ENCODE measurements at regions not wholly inside any gene's neighbourhood (a gene's known extent, or its start where the extent isn't known, plus 50 kb on each side); places are given as distances from the start of the nearest gene placed in this dataset.

GRCh38 chr2:220202066-220202465 is 574.6 kb downstream of the SLC4A3 start:
- no peak for TF ChIP-seq CTCF (IDR thresholded peaks at IDR 0.05)

GRCh38 chr2:220209093-220209492 is 581.7 kb downstream of the SLC4A3 start:
- H3K9me3 ChIP-seq, result no peaks in the 10 kb centered on the region
- TF ChIP-seq CTCF (IDR thresholded peaks at IDR 0.05) (no peak), POLR2A (IDR thresholded peaks at IDR 0.05) (no peak)
- H3K27ac ChIP-seq, result no peak overlapping the region
- no peaks in the 10 kb centered on the region for H3K27me3 ChIP-seq
- H3K4me1 ChIP-seq, result no peaks in the 10 kb centered on the region
- H3K4me3 ChIP-seq, result no peak overlapping the region
- intact Hi-C loops (cut with DNase I), result no loop called here
- H3K36me3 ChIP-seq, result no peaks in the 10 kb centered on the region
- WGBS, 2 donors, result 50 to 91% methylated on average over 1 of the region's 1 CpG
- no peak for DNase-seq

More at GRCh38 chr2:220202066-220202465, 574.6 kb downstream of the SLC4A3 start:
- no peaks in the 10 kb centered on the region for H3K27me3 ChIP-seq
- peaks cover 0 to 9% (median 0%) of the 10 kb centered on the region in 3 donors for H3K9me3 ChIP-seq
- no peak overlapping the region for H3K27ac ChIP-seq
- H3K4me1 ChIP-seq, result peaks cover 0 to 30% (median 11%) of the 10 kb centered on the region in 3 donors
- intact Hi-C loops (cut with DNase I), result no loop called here
- H3K4me3 ChIP-seq, result no peak overlapping the region
- no peaks in the 10 kb centered on the region for H3K36me3 ChIP-seq
- no peak for DNase-seq

- intact Hi-C loops (cut with DNase I), result no loop called here
- H3K9me3 ChIP-seq, result no peaks in the 10 kb centered on the region
- no peaks in the 10 kb centered on the region for H3K4me1 ChIP-seq
- H3K27me3 ChIP-seq, result no peaks in the 10 kb centered on the region
- H3K27ac ChIP-seq, result no peak overlapping the region
- H3K36me3 ChIP-seq, result no peaks in the 10 kb centered on the region
- TF ChIP-seq POLR2A (IDR thresholded peaks at IDR 0.05), result no peak
- no peak for DNase-seq
- 68 to 85% methylated on average over 4 of the region's 4 CpGs for WGBS, 2 donors
- H3K4me3 ChIP-seq, result no peak overlapping the region
Observed at GRCh38 chr2:220209751-220210150, 582.3 kb downstream of the SLC4A3 start.

- Histone ChIP-seq H3K4me3 (no peak overlapping the region), H3K27ac (no peak overlapping the region), H3K36me3 (no peaks in the 10 kb centered on the region), H3K9me3 (no peaks in the 10 kb centered on the region), H3K27me3 (no peaks in the 10 kb centered on the region), H3K4me1 (no peaks in the 10 kb centered on the region)
- intact Hi-C loops (cut with DNase I), result no loop called here
- 87 to 88% methylated on average over 5 of the region's 5 CpGs for WGBS, 2 donors
- no peak for DNase-seq
- TF ChIP-seq CTCF (IDR thresholded peaks at IDR 0.05) (no peak), POLR2A (IDR thresholded peaks at IDR 0.05) (no peak)
Observed at GRCh38 chr2:220212296-220213080, 585.1 kb downstream of the SLC4A3 start.

- WGBS, 2 donors, result 73 to 74% methylated on average over 3 of the region's 3 CpGs
- intact Hi-C loops (cut with DNase I), result no loop called here
- TF ChIP-seq CTCF (IDR thresholded peaks at IDR 0.05) (no peak), POLR2A (IDR thresholded peaks at IDR 0.05) (no peak)
Observed at GRCh38 chr2:220215785-220216184, 588.4 kb downstream of the SLC4A3 start.

More at GRCh38 chr2:220215785-220216184, 588.4 kb downstream of the SLC4A3 start:
- H3K36me3 ChIP-seq, result no peaks in the 10 kb centered on the region
- DNase-seq, result no peak
- H3K4me3 ChIP-seq, result no peak overlapping the region
- peaks cover 0 to 25% (median 11%) of the 10 kb centered on the region in 3 donors for H3K4me1 ChIP-seq
- no peaks in the 10 kb centered on the region for H3K27me3 ChIP-seq
- no peaks in the 10 kb centered on the region for H3K9me3 ChIP-seq
- no peak overlapping the region for H3K27ac ChIP-seq
